ENCODE measurements at regions not wholly inside any gene's neighbourhood (a gene's known extent, or its start where the extent isn't known, plus 50 kb on each side); places are given as distances from the start of the nearest gene placed in this dataset.

GRCh38 chr4:11622961-11623725, 194.4 kb upstream of the HS3ST1 start:
- no peaks in the 10 kb centered on the region for H3K36me3 Mint-ChIP-seq (ENCODE audit: low read depth)
- Histone ChIP-seq H3K36me3 (ENCODE audit: insufficient read depth, low read length) (no peaks in the 10 kb centered on the region), H3K9me3 (ENCODE audit: control insufficient read depth in 1 of 2, insufficient read depth in 1 of 2, low read length in 2 of 2) (no peaks in the 10 kb centered on the region), H3K27me3 (ENCODE audit: control insufficient read depth in 1 of 2, insufficient read depth in 2 of 2, low read length in 2 of 2) (no peaks in the 10 kb centered on the region), H3K27ac (ENCODE audit: low read depth in 1 of 2, low read length in 2 of 2) (no peak overlapping the region), H3K4me3 (ENCODE audit: low read length) (no peak overlapping the region), H3K4me1 (ENCODE audit: insufficient read depth, low read length) (no peaks in the 10 kb centered on the region)
- no peak for ATAC-seq (ENCODE audit: poor library complexity)
- ChIA-PET CTCF (no interaction called here), POLR2A (no interaction called here)
- intact Hi-C loops (cut with DNase I, micrococcal nuclease): loop anchor here in 1 of 2 experiments (10.0 kb wide), 1 partner anchor 1068 kb away; no protein-coding TSS in a partner anchor
- no peak for TF ChIP-seq CTCF (IDR thresholded peaks at IDR 0.05)
- no peak overlapping the region for H3K4me3 Mint-ChIP-seq
- no peaks in the 10 kb centered on the region for H3K9me3 Mint-ChIP-seq
- H3K27me3 Mint-ChIP-seq: no peaks in the 10 kb centered on the region
- no peaks in the 10 kb centered on the region for H3K4me1 Mint-ChIP-seq (ENCODE audit: low read depth)
- no peak overlapping the region for H3K27ac Mint-ChIP-seq
- DNase-seq: no peak

- H3K27ac ChIP-seq (ENCODE audit: low read depth in 1 of 2, low read length in 2 of 2): no peak overlapping the region
- H3K4me1 ChIP-seq (ENCODE audit: insufficient read depth, low read length): no peaks in the 10 kb centered on the region
- ATAC-seq (ENCODE audit: poor library complexity) (no peak), DNase-seq (no peak)
- TF ChIP-seq CTCF (IDR thresholded peaks at IDR 0.05): no peak
- Mint-ChIP-seq H3K36me3 (ENCODE audit: low read depth) (no peaks in the 10 kb centered on the region), H3K9me3 (no peaks in the 10 kb centered on the region), H3K4me1 (ENCODE audit: low read depth) (no peaks in the 10 kb centered on the region), H3K27ac (no peak overlapping the region), H3K27me3 (no peaks in the 10 kb centered on the region), H3K4me3 (no peak overlapping the region)
- no peaks in the 10 kb centered on the region for H3K27me3 ChIP-seq (ENCODE audit: control insufficient read depth in 1 of 2, insufficient read depth in 2 of 2, low read length in 2 of 2)
- intact Hi-C loops (cut with DNase I, micrococcal nuclease): loop anchor here in 1 of 2 experiments (10.0 kb wide), 1 partner anchor 1066 kb away; no protein-coding TSS in a partner anchor
- H3K9me3 ChIP-seq (ENCODE audit: control insufficient read depth in 1 of 2, insufficient read depth in 1 of 2, low read length in 2 of 2): no peaks in the 10 kb centered on the region
- H3K36me3 ChIP-seq (ENCODE audit: insufficient read depth, low read length): no peaks in the 10 kb centered on the region
- H3K4me3 ChIP-seq (ENCODE audit: low read length): no peak overlapping the region
- POLR2A ChIA-PET: no interaction called here
- CTCF ChIA-PET: no interaction called here
These were observed 192.2 kb upstream of the HS3ST1 start for GRCh38 chr4:11620861-11621260.

GRCh38 chr4:11618666-11619282, 190.1 kb upstream of the HS3ST1 start:
- no peaks in the 10 kb centered on the region for H3K36me3 ChIP-seq (ENCODE audit: insufficient read depth, low read length)
- ATAC-seq (ENCODE audit: poor library complexity) (no peak), DNase-seq (no peak)
- CTCF ChIA-PET: no interaction called here
- H3K4me1 Mint-ChIP-seq (ENCODE audit: low read depth): no peaks in the 10 kb centered on the region
- H3K27ac Mint-ChIP-seq: no peak overlapping the region
- no peaks in the 10 kb centered on the region for H3K9me3 ChIP-seq (ENCODE audit: control insufficient read depth in 1 of 2, insufficient read depth in 1 of 2, low read length in 2 of 2)
- H3K27me3 Mint-ChIP-seq: no peaks in the 10 kb centered on the region
- no peaks in the 10 kb centered on the region for H3K36me3 Mint-ChIP-seq (ENCODE audit: low read depth)
- POLR2A ChIA-PET: no interaction called here
- H3K9me3 Mint-ChIP-seq: no peaks in the 10 kb centered on the region
- H3K4me3 Mint-ChIP-seq: no peak overlapping the region
- no peaks in the 10 kb centered on the region for H3K4me1 ChIP-seq (ENCODE audit: insufficient read depth, low read length)
- H3K27me3 ChIP-seq (ENCODE audit: control insufficient read depth in 1 of 2, insufficient read depth in 2 of 2, low read length in 2 of 2): no peaks in the 10 kb centered on the region
- intact Hi-C loops (cut with DNase I, micrococcal nuclease): no loop called here
- H3K27ac ChIP-seq (ENCODE audit: low read depth in 1 of 2, low read length in 2 of 2): no peak overlapping the region
- TF ChIP-seq CTCF (IDR thresholded peaks at IDR 0.05): no peak
- H3K4me3 ChIP-seq (ENCODE audit: low read length): no peak overlapping the region
